ENCODE measurements at regions not wholly inside any gene's neighbourhood (a gene's known extent, or its start where the extent isn't known, plus 50 kb on each side); places are given as distances from the start of the nearest gene placed in this dataset.

DNA sequence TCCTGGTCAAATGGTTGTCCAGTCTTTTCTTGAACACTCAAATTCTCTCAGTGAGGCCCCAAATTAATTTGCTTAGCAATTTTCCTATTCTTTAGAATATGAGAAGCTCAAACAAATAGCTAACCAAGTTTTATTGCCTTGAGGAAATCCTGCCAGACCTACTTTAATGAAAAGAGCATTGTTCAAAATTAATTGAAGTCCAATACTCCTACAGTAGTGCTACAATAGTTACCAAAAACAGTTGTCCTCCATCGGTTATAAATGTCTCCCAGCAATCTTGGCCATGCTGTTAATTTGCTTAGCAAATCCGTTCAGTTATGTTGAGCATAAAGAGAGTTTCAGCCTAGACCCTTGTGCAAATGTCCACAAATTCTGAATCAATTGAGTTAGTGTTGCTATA lies 112.9 kb downstream of the MAB21L3 start:
- no peak for TF ChIP-seq EZH2 (optimal IDR thresholded peaks at IDR 0.05; ENCODE audit: low read depth, low read length)
- TF ChIP-seq, protein P1, sequence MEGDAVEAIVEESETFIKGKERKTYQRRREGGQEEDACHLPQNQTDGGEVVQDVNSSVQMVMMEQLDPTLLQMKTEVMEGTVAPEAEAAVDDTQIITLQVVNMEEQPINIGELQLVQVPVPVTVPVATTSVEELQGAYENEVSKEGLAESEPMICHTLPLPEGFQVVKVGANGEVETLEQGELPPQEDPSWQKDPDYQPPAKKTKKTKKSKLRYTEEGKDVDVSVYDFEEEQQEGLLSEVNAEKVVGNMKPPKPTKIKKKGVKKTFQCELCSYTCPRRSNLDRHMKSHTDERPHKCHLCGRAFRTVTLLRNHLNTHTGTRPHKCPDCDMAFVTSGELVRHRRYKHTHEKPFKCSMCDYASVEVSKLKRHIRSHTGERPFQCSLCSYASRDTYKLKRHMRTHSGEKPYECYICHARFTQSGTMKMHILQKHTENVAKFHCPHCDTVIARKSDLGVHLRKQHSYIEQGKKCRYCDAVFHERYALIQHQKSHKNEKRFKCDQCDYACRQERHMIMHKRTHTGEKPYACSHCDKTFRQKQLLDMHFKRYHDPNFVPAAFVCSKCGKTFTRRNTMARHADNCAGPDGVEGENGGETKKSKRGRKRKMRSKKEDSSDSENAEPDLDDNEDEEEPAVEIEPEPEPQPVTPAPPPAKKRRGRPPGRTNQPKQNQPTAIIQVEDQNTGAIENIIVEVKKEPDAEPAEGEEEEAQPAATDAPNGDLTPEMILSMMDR (IDR thresholded peaks at IDR 0.05; ENCODE audit: low read length) = no peak
- TF ChIP-seq EZH2phosphoT487 (IDR thresholded peaks at IDR 0.05; ENCODE audit: low read length) = no peak
